PC-9 (cell line): ENCODE measurements at regions not wholly inside any gene's neighbourhood (a gene's known extent, or its start where the extent isn't known, plus 50 kb on each side); places are given as distances from the start of the nearest gene placed in this dataset.

Experiments used
- BruUV-seq: library from RNA; stranded (reverse); fragments of 400-500 nt; replicated peaks from 2 replicates; lab custom pipeline; 2021; lab: Mats Ljungman, UMichigan
- CTCF ChIA-PET: fragments of 300-600 bp; sonication (Branson Sonifier 250); formaldehyde crosslinking; loops from one replicate; lab custom pipeline; 2022; ENCODE audit warnings: antibody characterized with exemption; lab: Charles Lee
- POLR2A ChIA-PET: fragments of 300-600 bp; sonication (Branson Sonifier 250); formaldehyde crosslinking; loops from one replicate; lab custom pipeline; 2022; ENCODE audit warnings: antibody characterized with exemption; ENCODE audit not compliant: unreplicated experiment; lab: Charles Lee
- DNase-seq, 2 experiments: peaks; one replicate each; pipeline versions ENCODE4 v3.0.0 to v3.0.0-alpha.2; 2015 to 2022; ENCODE audit warnings: mixed read lengths in 1 of 2
- H2AFZ ChIP-seq: fragments of 200-600 bp; sonication (generic); 2 replicates; pipeline ENCODE4 v1.8.1; 2017; ENCODE audit warnings: antibody characterized with exemption
- H3F3A ChIP-seq: fragments of 200-600 bp; sonication (generic); 2 replicates; pipeline ENCODE4 v1.8.1; 2017; ENCODE audit warnings: antibody characterized with exemption, mild to moderate bottlenecking, low read depth; ENCODE audit not compliant: insufficient read depth
- H3K27ac ChIP-seq: fragments of 200-600 bp; sonication (generic); 2 replicates; pipeline ENCODE4 v1.6.1; 2016; ENCODE audit warnings: mixed run types
- H3K27me3 ChIP-seq: fragments of 200-600 bp; sonication (generic); 2 replicates; pipeline ENCODE4 v1.6.1; 2016; ENCODE audit warnings: low read depth, mixed run types; ENCODE audit not compliant: insufficient read depth
- H3K36me3 ChIP-seq: fragments of 200-600 bp; sonication (generic); 2 replicates; pipeline ENCODE4 v1.6.1; 2016; ENCODE audit warnings: low read depth, mixed run types
- H3K4me1 ChIP-seq: fragments of 200-600 bp; sonication (generic); replicated peaks from 2 replicates; pipeline ENCODE4 v1.6.1; 2016; ENCODE audit warnings: mixed run types; ENCODE audit not compliant: insufficient read depth
- H3K4me2 ChIP-seq: fragments of 200-600 bp; sonication (generic); 2 replicates; pipeline ENCODE4 v1.6.1; 2017; ENCODE audit warnings: mixed run types
- H3K4me3 ChIP-seq: fragments of 200-600 bp; sonication (generic); 2 replicates; pipeline ENCODE4 v1.6.1; 2016; ENCODE audit warnings: mixed run types
- H3K79me2 ChIP-seq: fragments of 200-600 bp; sonication (generic); 2 replicates; pipeline ENCODE4 v1.6.1; 2017; ENCODE audit warnings: low read depth, mixed run types
- H3K9me2 ChIP-seq: fragments of 200-600 bp; sonication (generic); 2 replicates; pipeline ENCODE4 v1.8.1; 2017; ENCODE audit warnings: mild to moderate bottlenecking; ENCODE audit not compliant: insufficient read depth
- H3K9me3 ChIP-seq: fragments of 200-600 bp; sonication (generic); 2 replicates; pipeline ENCODE4 v1.8.1; 2016; ENCODE audit warnings: low read depth; ENCODE audit not compliant: insufficient read depth
- H4K20me1 ChIP-seq: fragments of 200-600 bp; sonication (generic); 2 replicates; pipeline ENCODE4 v1.8.1; 2017; ENCODE audit not compliant: insufficient read depth
- EZH2 ChIP-seq: fragments of 200-600 bp; sonication (generic); IDR thresholded peaks from 2 replicates; pipeline ENCODE4 v1.8.0; 2017; ENCODE audit warnings: antibody characterized with exemption, low read depth
- intact Hi-C: fragments of 100-400 bp; cut with micrococcal nuclease; formaldehyde crosslinking; loops from one replicate; pipeline ENCODE4 v1.10.0; 2022; ENCODE audit not compliant: unreplicated experiment
- TF ChIP-seq, protein P1 (sequence below): fragments of 200-600 bp; sonication (generic); conservative IDR thresholded peaks from 2 replicates; pipeline ENCODE4 v1.6.1; 2017; ENCODE audit warnings: mixed run types, antibody characterized with exemption, mild to moderate bottlenecking, moderate library complexity

DNA sequence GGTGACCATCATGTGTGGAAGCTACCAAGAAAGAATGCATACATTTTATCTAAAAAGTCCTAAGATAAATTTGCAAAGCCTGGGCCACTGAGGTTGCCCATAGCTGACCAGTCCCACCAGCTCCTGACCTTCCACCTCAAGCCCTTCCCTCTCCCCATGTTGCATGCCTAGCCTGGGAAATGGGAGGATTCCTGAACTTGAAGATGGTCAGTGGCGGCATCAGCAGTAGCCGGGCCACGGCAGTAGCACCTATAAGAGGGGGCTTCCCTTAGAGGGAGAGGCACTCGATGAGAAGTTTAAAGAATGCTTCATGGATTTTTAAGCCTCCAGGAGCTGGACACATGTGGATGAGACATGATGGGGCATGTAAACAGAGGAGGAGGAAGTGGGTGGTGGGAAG, 172.1 kb downstream of the KLF13 start:
- H3F3A ChIP-seq: no peaks in the 10 kb centered on the region
- no peak for TF ChIP-seq EZH2
- TF ChIP-seq, protein P1, sequence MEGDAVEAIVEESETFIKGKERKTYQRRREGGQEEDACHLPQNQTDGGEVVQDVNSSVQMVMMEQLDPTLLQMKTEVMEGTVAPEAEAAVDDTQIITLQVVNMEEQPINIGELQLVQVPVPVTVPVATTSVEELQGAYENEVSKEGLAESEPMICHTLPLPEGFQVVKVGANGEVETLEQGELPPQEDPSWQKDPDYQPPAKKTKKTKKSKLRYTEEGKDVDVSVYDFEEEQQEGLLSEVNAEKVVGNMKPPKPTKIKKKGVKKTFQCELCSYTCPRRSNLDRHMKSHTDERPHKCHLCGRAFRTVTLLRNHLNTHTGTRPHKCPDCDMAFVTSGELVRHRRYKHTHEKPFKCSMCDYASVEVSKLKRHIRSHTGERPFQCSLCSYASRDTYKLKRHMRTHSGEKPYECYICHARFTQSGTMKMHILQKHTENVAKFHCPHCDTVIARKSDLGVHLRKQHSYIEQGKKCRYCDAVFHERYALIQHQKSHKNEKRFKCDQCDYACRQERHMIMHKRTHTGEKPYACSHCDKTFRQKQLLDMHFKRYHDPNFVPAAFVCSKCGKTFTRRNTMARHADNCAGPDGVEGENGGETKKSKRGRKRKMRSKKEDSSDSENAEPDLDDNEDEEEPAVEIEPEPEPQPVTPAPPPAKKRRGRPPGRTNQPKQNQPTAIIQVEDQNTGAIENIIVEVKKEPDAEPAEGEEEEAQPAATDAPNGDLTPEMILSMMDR: no peak
- no peak overlapping the region for H3K27ac ChIP-seq
- intact Hi-C loops: no loop called here
- CTCF ChIA-PET: no interaction called here
- no peak for DNase-seq
- no peak overlapping the region for H2AFZ ChIP-seq
- H3K27me3 ChIP-seq: peaks cover 25% of the 10 kb centered on the region; the same call in 1 of the 2 replicates
- no peaks in the 10 kb centered on the region for H3K9me2 ChIP-seq
- H3K4me3 ChIP-seq: no peak overlapping the region
- H3K79me2 ChIP-seq: no peaks in the 10 kb centered on the region
- H4K20me1 ChIP-seq: no peaks in the 10 kb centered on the region
- H3K36me3 ChIP-seq: no peaks in the 10 kb centered on the region
- POLR2A ChIA-PET: no interaction called here
- no peaks in the 10 kb centered on the region for H3K4me1 ChIP-seq
- H3K9me3 ChIP-seq: no peaks in the 10 kb centered on the region
- no peak overlapping the region for H3K4me2 ChIP-seq
- no TSS peak for BruUV-seq

DNA sequence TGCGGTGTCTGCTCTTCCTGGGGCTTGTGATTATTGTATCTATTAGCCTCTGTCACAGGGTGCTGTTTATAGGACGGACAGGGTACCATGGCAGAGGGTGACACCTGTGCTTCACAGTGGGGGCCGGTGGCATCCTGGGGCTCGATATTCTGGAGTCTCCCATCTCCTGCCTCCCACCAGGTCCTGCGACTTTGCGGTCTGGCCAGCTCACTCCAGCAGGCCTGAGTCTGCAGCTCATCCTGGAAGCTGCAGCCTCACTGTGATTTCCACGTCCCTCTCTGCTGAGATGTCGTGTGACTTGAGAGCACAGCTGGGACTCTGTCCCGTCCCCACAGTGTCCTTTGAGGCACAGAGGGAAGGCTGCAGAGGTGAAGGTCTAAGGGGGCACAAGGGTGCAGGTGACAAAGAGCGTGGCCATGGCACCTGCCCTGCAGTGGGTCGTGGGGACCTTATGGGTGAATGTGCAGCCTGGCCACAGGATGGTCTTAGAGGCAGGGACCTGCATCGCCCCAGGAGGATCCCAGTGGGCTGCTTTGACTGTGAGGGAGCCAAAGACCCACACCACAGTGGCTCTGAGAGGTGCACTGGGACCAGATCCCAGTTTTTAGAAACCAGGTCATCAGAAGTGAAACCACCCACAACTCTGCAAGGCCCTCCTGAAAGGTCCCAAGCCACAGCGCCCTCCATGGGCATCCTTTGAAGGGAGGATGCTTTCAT, 172.8 kb downstream of the KLF13 start:
- Histone ChIP-seq H3K4me1 (no peaks in the 10 kb centered on the region), H4K20me1 (no peaks in the 10 kb centered on the region), H3K27ac (no peak overlapping the region), H3F3A (no peaks in the 10 kb centered on the region), H3K9me3 (no peaks in the 10 kb centered on the region), H3K4me3 (no peak overlapping the region), H2AFZ (no peak overlapping the region), H3K27me3 (peaks cover 29% of the 10 kb centered on the region), H3K36me3 (no peaks in the 10 kb centered on the region), H3K79me2 (no peaks in the 10 kb centered on the region), H3K9me2 (no peaks in the 10 kb centered on the region), H3K4me2 (no peak overlapping the region)
- CTCF ChIA-PET: no interaction called here
- no TSS peak for BruUV-seq
- intact Hi-C loops: no loop called here
- TF ChIP-seq EZH2: no peak
- TF ChIP-seq, protein P1: no peak
- POLR2A ChIA-PET: no interaction called here
- no peak for DNase-seq

GRCh38 chr15:31499953-31500765, 173.5 kb downstream of the KLF13 start:
- H3K4me1 ChIP-seq: no peaks in the 10 kb centered on the region
- BruUV-seq: no TSS peak
- ChIA-PET CTCF (no interaction called here), POLR2A (no interaction called here)
- no peak overlapping the region for H3K4me2 ChIP-seq
- DNase-seq: no peak
- H3K9me2 ChIP-seq: no peaks in the 10 kb centered on the region
- no peak overlapping the region for H3K27ac ChIP-seq
- no peak overlapping the region for H3K4me3 ChIP-seq
- intact Hi-C loops: no loop called here
- H4K20me1 ChIP-seq: no peaks in the 10 kb centered on the region
- H3F3A ChIP-seq: no peaks in the 10 kb centered on the region
- TF ChIP-seq EZH2: no peak
- TF ChIP-seq, protein P1: no peak
- H3K79me2 ChIP-seq: no peaks in the 10 kb centered on the region
- no peak overlapping the region for H2AFZ ChIP-seq
- H3K9me3 ChIP-seq: no peaks in the 10 kb centered on the region
- peaks cover 31% of the 10 kb centered on the region for H3K27me3 ChIP-seq
- no peaks in the 10 kb centered on the region for H3K36me3 ChIP-seq
